SK-N-SH (cell line): ENCODE measurements at regions not wholly inside any gene's neighbourhood (a gene's known extent, or its start where the extent isn't known, plus 50 kb on each side); places are given as distances from the start of the nearest gene placed in this dataset.

Experiments used
- CTCF ChIA-PET: fragments of 300-600, 350-600 bp; formaldehyde crosslinking; extraction: SDS; loops from one replicate; lab custom pipeline; 2021; lab: Yijun Ruan, JAX
- POLR2A ChIA-PET: fragments of 350-600 bp; sonication (Branson Sonifier 250); formaldehyde crosslinking; extraction: SDS; loops from one replicate; lab custom pipeline; 2020; ENCODE audit warnings: antibody characterized with exemption, inconsistent platforms; lab: Yijun Ruan, JAX
- DNase-seq: peaks from one replicate; pipeline ENCODE4 v3.0.0; 2012
- H2AFZ ChIP-seq: fragments of 200-600 bp; sonication (generic); 2 replicates; pipeline ENCODE4 v1.8.1; 2016; ENCODE audit warnings: antibody characterized with exemption, mild to moderate bottlenecking, low read depth
- H3F3A ChIP-seq: fragments of 200-600 bp; sonication (generic); replicated peaks from 2 replicates; pipeline ENCODE3; 2016; ENCODE audit warnings: antibody characterized with exemption, mild to moderate bottlenecking; ENCODE audit not compliant: insufficient read depth
- H3K27ac ChIP-seq, 2 experiments: fragments of 200-500 bp in 1 of 2; fragments of 200-600 bp in 1 of 2; sonication (Bioruptor generic) in 1 of 2; sonication (generic), shearing (Covaris generic) in 1 of 2; 2 replicates each; pipeline versions ENCODE4 v1.5.1 to v1.6.1; 2014 to 2016; ENCODE audit warnings: low read depth in 2 of 2, inconsistent platforms in 1 of 2, low read length in 1 of 2, mild to moderate bottlenecking in 1 of 2, mixed read lengths in 1 of 2
- H3K27me3 ChIP-seq: fragments of 200-600 bp; sonication (generic), shearing (Covaris generic); 2 replicates; pipeline ENCODE4 v1.6.1; 2016; ENCODE audit warnings: mixed run types; ENCODE audit not compliant: insufficient read depth
- H3K36me3 ChIP-seq, 2 experiments: fragments of 200-500 bp in 1 of 2; fragments of 200-600 bp in 1 of 2; sonication (Bioruptor generic) in 1 of 2; sonication (generic) in 1 of 2; replicated peaks in 1 of 2; 2 replicates each; pipeline versions ENCODE3 to v1.5.1; 2014 to 2016; ENCODE audit warnings: low read length in 1 of 2, mild to moderate bottlenecking in 1 of 2; ENCODE audit not compliant: insufficient read depth in 2 of 2, control insufficient read depth in 1 of 2
- H3K4me1 ChIP-seq, 2 experiments: fragments of 200-500 bp in 1 of 2; fragments of 200-600 bp in 1 of 2; sonication (Bioruptor generic) in 1 of 2; sonication (generic), shearing (Covaris generic) in 1 of 2; 2 replicates each; pipeline versions ENCODE4 v1.5.1 to v1.6.1; 2014 to 2016; ENCODE audit warnings: low read depth in 1 of 2, low read length in 1 of 2, mixed run types in 1 of 2; ENCODE audit not compliant: insufficient read depth in 2 of 2, control insufficient read depth in 1 of 2
- H3K4me2 ChIP-seq: fragments of 200-600 bp; sonication (generic), shearing (Covaris generic); 2 replicates; pipeline ENCODE4 v1.6.1; 2017; ENCODE audit warnings: mixed run types
- H3K4me3 ChIP-seq, 2 experiments: fragments of 200-500 bp in 1 of 2; fragments of 200-600 bp in 1 of 2; sonication (Bioruptor generic) in 1 of 2; sonication (generic), shearing (Covaris generic) in 1 of 2; 2 replicates each; pipeline versions ENCODE4 v1.5.1 to v1.8.1; 2014 to 2016; ENCODE audit warnings: low read depth in 2 of 2, inconsistent platforms in 1 of 2, low read length in 1 of 2, mild to moderate bottlenecking in 1 of 2, mixed read lengths in 1 of 2, moderate library complexity in 1 of 2
- H3K79me2 ChIP-seq: fragments of 200-600 bp; sonication (generic); 2 replicates; pipeline ENCODE4 v1.8.1; 2017; ENCODE audit warnings: mild to moderate bottlenecking; ENCODE audit not compliant: insufficient read depth
- H3K9ac ChIP-seq: fragments of 200-600 bp; sonication (generic); 2 replicates; pipeline ENCODE4 v1.6.1; 2017; ENCODE audit warnings: mixed run types
- H3K9me2 ChIP-seq: fragments of 200-600 bp; sonication (generic); 2 replicates; pipeline ENCODE4 v1.6.1; 2017; ENCODE audit warnings: mixed run types
- H3K9me3 ChIP-seq: fragments of 200-600 bp; sonication (generic); 2 replicates; pipeline ENCODE4 v1.6.1; 2017; ENCODE audit warnings: mixed run types, mild to moderate bottlenecking, moderate library complexity
- H4K20me1 ChIP-seq: fragments of 200-600 bp; sonication (generic); 2 replicates; pipeline ENCODE4 v1.6.1; 2017; ENCODE audit warnings: mild to moderate bottlenecking, mixed run types; ENCODE audit not compliant: insufficient read depth
- FOSL2 ChIP-seq: IDR thresholded peaks from 2 replicates; pipeline ENCODE4 v1.4.0; 2012; ENCODE audit warnings: low read depth, mild to moderate bottlenecking, moderate library complexity, borderline replicate concordance
- GABPA ChIP-seq: IDR thresholded peaks from 2 replicates; pipeline ENCODE4 v1.4.0; 2012; ENCODE audit warnings: low read depth, mild to moderate bottlenecking
- RAD21 ChIP-seq: IDR thresholded peaks from 2 replicates; pipeline ENCODE4 v1.6.1; 2012; ENCODE audit warnings: mild to moderate bottlenecking, low read length
- REST ChIP-seq: IDR thresholded peaks from 2 replicates; pipeline ENCODE4 v1.6.1; 2012; ENCODE audit warnings: mild to moderate bottlenecking, low read depth, low read length, moderate library complexity
- RXRA ChIP-seq: IDR thresholded peaks from 2 replicates; pipeline ENCODE4 v1.4.0; 2012; ENCODE audit warnings: low read depth, mild to moderate bottlenecking, borderline replicate concordance
- TAF1 ChIP-seq: IDR thresholded peaks from 2 replicates; pipeline ENCODE4 v1.6.1; 2012; ENCODE audit warnings: low read depth, mild to moderate bottlenecking, low read length, moderate library complexity, borderline replicate concordance
- USF2 ChIP-seq: fragments of 150-350 bp; IDR thresholded peaks from 2 replicates; pipeline ENCODE4 v1.6.1; 2017; ENCODE audit warnings: antibody characterized with exemption, low read length, low read depth, borderline replicate concordance
- ZBTB33 ChIP-seq: IDR thresholded peaks from 2 replicates; pipeline ENCODE4 v1.4.0; 2012; ENCODE audit warnings: low read depth, borderline replicate concordance
- WGBS: methylation state at CpG from one replicate; pipeline ENCODE4 v1.1.6; 2017; ENCODE audit warnings: low lambda C conversion rate; 5-methylcytosine and 5-hydroxymethylcytosine counted together

- H3K36me3 ChIP-seq: no peaks in the 10 kb centered on the region
- H2AFZ ChIP-seq: no peak overlapping the region
- ChIA-PET CTCF (no interaction called here), POLR2A (interaction anchor here (0.6 kb wide), 1 partner anchor 95 kb away, joined by 3 read pairs; no protein-coding TSS in a partner anchor)
- no peaks in the 10 kb centered on the region for H4K20me1 ChIP-seq
- H3K27me3 ChIP-seq: no peaks in the 10 kb centered on the region
- no peak overlapping the region for H3K4me3 ChIP-seq
- DNase-seq: no peak
- no peaks in the 10 kb centered on the region for H3F3A ChIP-seq
- no peak overlapping the region for H3K27ac ChIP-seq
- no peaks in the 10 kb centered on the region for H3K79me2 ChIP-seq
- no peak overlapping the region for H3K4me2 ChIP-seq
- no peak for TF ChIP-seq RAD21
- TF ChIP-seq ZBTB33: no peak
- no peaks in the 10 kb centered on the region for H3K9me2 ChIP-seq
- no peak overlapping the region for H3K9ac ChIP-seq
- H3K9me3 ChIP-seq: no peaks in the 10 kb centered on the region
- 47% methylated on average over 13 of the region's 13 CpGs for WGBS
- peaks cover 0 to 8% of the 10 kb centered on the region in 2 experiments; a peak in 1 of 4 replicates for H3K4me1 ChIP-seq
Measured at GRCh38 chr16:86640265-86640843, 62.0 kb downstream of the FOXL1 start.

GRCh38 chr16:86642087-86642486 is 63.7 kb downstream of the FOXL1 start:
- Histone ChIP-seq H3K9ac (no peak overlapping the region), H3K4me3 (no peak overlapping the region), H3K4me1 (no peaks in the 10 kb centered on the region), H3K9me3 (no peaks in the 10 kb centered on the region), H3K27ac (no peak overlapping the region), H3K36me3 (no peaks in the 10 kb centered on the region), H3K27me3 (no peaks in the 10 kb centered on the region), H3K79me2 (no peaks in the 10 kb centered on the region), H4K20me1 (no peaks in the 10 kb centered on the region), H3K9me2 (no peaks in the 10 kb centered on the region), H3K4me2 (no peak overlapping the region), H2AFZ (no peak overlapping the region), H3F3A (no peaks in the 10 kb centered on the region)
- POLR2A ChIA-PET: no interaction called here
- CTCF ChIA-PET: no interaction called here
- no peak for DNase-seq
- 13% methylated on average over 1 of the region's 1 CpG for WGBS
- TF ChIP-seq TAF1: no peak
- no peak for TF ChIP-seq FOSL2
- no peak for TF ChIP-seq REST
- TF ChIP-seq RXRA: no peak
- TF ChIP-seq GABPA: no peak
- TF ChIP-seq USF2: no peak
